Activated T-helper 17 cell treated with anti-CD3 and anti-CD28 coated beads, Interleukin-2, amount 50 U/mL, for 72 hours (primary cell): ENCODE measurements at regions not wholly inside any gene's neighbourhood (a gene's known extent, or its start where the extent isn't known, plus 50 kb on each side); places are given as distances from the start of the nearest gene placed in this dataset.

Experiments
- ATAC-seq: fragments of 150-1000 bp; cut with Tn5 transposase; replicated peaks from 2 replicates; pipeline ENCODE4 v1.10.0; 2021; ENCODE audit warnings: mild to moderate bottlenecking, moderate library complexity
- H3K27ac Mint-ChIP-seq: one replicate; pipeline ENCODE4 v1.8.0; 2022; ENCODE audit warnings: mixed read lengths
- H3K27me3 Mint-ChIP-seq: one replicate; pipeline ENCODE4 v1.8.0; 2022; ENCODE audit warnings: mixed read lengths
- H3K36me3 Mint-ChIP-seq: one replicate; pipeline ENCODE4 v1.8.0; 2022; ENCODE audit warnings: low read depth, mild to moderate bottlenecking, mixed read lengths
- H3K4me1 Mint-ChIP-seq: one replicate; pipeline ENCODE4 v1.8.0; 2022; ENCODE audit warnings: mixed read lengths
- H3K4me3 Mint-ChIP-seq: one replicate; pipeline ENCODE4 v1.8.0; 2022; ENCODE audit warnings: mild to moderate bottlenecking, mixed read lengths
- H3K9me3 Mint-ChIP-seq: one replicate; pipeline ENCODE4 v1.8.0; 2022; ENCODE audit warnings: mixed read lengths

DNA sequence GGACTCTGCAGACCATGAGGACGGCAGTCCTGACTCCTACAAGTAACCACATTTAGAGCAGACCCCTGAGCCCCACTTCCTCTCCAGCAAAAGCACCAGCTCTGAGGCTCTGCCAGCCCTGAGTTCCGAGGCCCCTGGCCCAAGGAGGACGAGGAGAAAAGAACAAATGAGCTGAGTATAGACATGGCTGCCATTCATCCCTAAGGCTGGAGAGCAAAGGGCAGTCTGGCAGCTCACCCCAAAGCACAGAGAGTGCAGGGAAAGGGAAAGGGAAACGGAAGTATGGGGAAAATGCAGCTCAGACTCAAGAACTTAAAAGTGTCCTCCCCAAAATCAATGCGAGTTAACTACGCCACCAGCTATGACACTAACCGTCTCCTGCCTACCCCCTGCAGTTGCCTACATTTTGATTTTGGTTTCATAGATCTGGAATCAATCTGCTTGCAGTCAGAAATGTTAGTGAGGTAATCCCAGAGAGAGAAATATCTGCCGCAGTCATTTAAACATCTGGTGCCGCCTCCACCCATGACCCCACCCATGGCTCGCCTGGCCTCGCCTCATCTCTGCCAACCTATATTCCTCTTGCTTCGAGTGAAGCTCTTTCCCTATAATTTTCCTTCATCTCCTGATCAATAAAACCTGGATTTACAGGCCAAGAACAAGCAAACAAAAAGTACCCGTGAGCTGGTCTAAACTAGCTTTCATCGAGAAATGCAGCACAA, 49.6 kb upstream of the AFDN start:
- Mint-ChIP-seq H3K4me3 (no peak overlapping the region), H3K4me1 (no peaks in the 10 kb centered on the region), H3K9me3 (no peaks in the 10 kb centered on the region), H3K36me3 (no peaks in the 10 kb centered on the region), H3K27me3 (peaks cover 17% of the 10 kb centered on the region), H3K27ac (no peak overlapping the region)
- no peak for ATAC-seq
